GM19238 (cell line): ENCODE measurements at regions not wholly inside any gene's neighbourhood (a gene's known extent, or its start where the extent isn't known, plus 50 kb on each side); places are given as distances from the start of the nearest gene placed in this dataset.
A peak's percentile ranks its signal among the peaks of the same experiment; 100 is the strongest.

Experiments
- DNase-seq: peaks from one replicate; pipeline ENCODE4 v3.0.0; 2011; ENCODE audit warnings: low spot score; ENCODE audit not compliant: insufficient read length

- DNase-seq: no peak
Measured at GRCh38 chr1:4016351-4017130, 116.5 kb upstream of the C1orf174 start.

- no peak for DNase-seq
Measured at GRCh38 chr1:4017636-4018365, 117.7 kb upstream of the C1orf174 start.

GRCh38 chr1:4018466-4019146 lies 118.5 kb upstream of the C1orf174 start:
- no peak for DNase-seq

GRCh38 chr1:4019147-4019521 lies 119.1 kb upstream of the C1orf174 start:
- no peak for DNase-seq

GRCh38 chr1:4019606-4020331 lies 119.7 kb upstream of the C1orf174 start:
- DNase-seq: no peak

GRCh38 chr1:4020449-4020848 lies 120.4 kb upstream of the C1orf174 start:
- DNase-seq: no peak

GRCh38 chr1:4021136-4021973 lies 121.3 kb upstream of the C1orf174 start:
- DNase-seq: no peak

GRCh38 chr1:4021974-4022268 lies 121.8 kb upstream of the C1orf174 start:
- DNase-seq: no peak

- no peak for DNase-seq
Measured at GRCh38 chr1:4022715-4023114, 122.6 kb upstream of the C1orf174 start.

GRCh38 chr1:4023678-4024077 lies 123.6 kb upstream of the C1orf174 start:
- DNase-seq: no peak

GRCh38 chr1:4024811-4025210 lies 124.7 kb upstream of the C1orf174 start:
- no peak for DNase-seq

- DNase-seq: no peak
Measured at GRCh38 chr1:4025752-4026151, 125.7 kb upstream of the C1orf174 start.

GRCh38 chr1:4027008-4027407 lies 126.9 kb upstream of the C1orf174 start:
- DNase-seq: no peak

GRCh38 chr1:4027492-4028138 lies 127.5 kb upstream of the C1orf174 start:
- peak; percentile 59 for DNase-seq

- DNase-seq: no peak
Measured at GRCh38 chr1:4028139-4028501, 128.0 kb upstream of the C1orf174 start.

GRCh38 chr1:4029376-4029775 lies 129.3 kb upstream of the C1orf174 start:
- DNase-seq: no peak

- no peak for DNase-seq
Measured at GRCh38 chr1:4032571-4032970, 132.5 kb upstream of the C1orf174 start.

GRCh38 chr1:4033129-4033676 lies 133.1 kb upstream of the C1orf174 start:
- DNase-seq: no peak

- DNase-seq: no peak
Measured at GRCh38 chr1:4033713-4034112, 133.6 kb upstream of the C1orf174 start.

GRCh38 chr1:4034318-4034887 lies 134.3 kb upstream of the C1orf174 start:
- no peak for DNase-seq
